ENCODE measurements at regions not wholly inside any gene's neighbourhood (a gene's known extent, or its start where the extent isn't known, plus 50 kb on each side); places are given as distances from the start of the nearest gene placed in this dataset.

DNA sequence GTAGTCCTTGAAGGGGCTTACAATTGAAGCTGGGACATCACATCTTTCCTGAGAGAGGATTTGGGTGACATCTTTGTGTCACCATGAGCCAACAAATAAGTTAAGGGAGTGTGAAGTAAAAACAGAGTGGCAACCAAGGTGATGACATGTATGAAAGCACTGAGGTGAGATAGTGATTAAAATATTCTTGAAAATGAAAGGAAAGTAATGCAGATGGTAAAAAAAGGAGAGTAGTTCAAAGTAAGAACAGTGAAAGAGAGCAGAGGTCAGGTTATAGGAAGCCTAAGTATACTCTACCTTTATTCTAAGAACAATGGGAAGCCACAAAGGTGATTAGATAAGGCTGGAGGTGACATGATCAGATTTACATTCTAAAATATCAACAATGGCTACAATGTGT, 486.1 kb downstream of the DIPK2A start:
- TF ChIP-seq EP300 (IDR thresholded peaks at IDR 0.05; ENCODE audit: borderline replicate concordance) (no peak), EGR1 (IDR thresholded peaks at IDR 0.05) (no peak), CEBPB (IDR thresholded peaks at IDR 0.05) (no peak), YY1 (IDR thresholded peaks at IDR 0.05; ENCODE audit: low read depth) (no peak), RAD21 (IDR thresholded peaks at IDR 0.05; ENCODE audit: low read depth) (no peak), TEAD4 (IDR thresholded peaks at IDR 0.05) (no peak)
